K562 (cell line): ENCODE measurements at regions not wholly inside any gene's neighbourhood (a gene's known extent, or its start where the extent isn't known, plus 50 kb on each side); places are given as distances from the start of the nearest gene placed in this dataset.

Experiments
- ATAC-seq: fragments of 200-7000 bp; cut with Tn5 transposase; 3 replicates; pipeline ENCODE4 v1.9.1; 2020; ENCODE audit warnings: moderate library complexity
- BruUV-seq: library from RNA; stranded (reverse); fragments of 400-500 nt; replicated peaks from 2 replicates; lab custom pipeline; 2021; lab: Mats Ljungman, UMichigan
- CTCF ChIA-PET: fragments of 300-600 bp; formaldehyde crosslinking; extraction: SDS; loops from one replicate; lab custom pipeline; 2021; ENCODE audit warnings: low intra/inter-chr PET ratio; lab: Yijun Ruan, JAX
- POLR2A ChIA-PET: fragments of 300-600, 350-650 bp; sonication (Branson Sonifier 250); formaldehyde crosslinking; extraction: SDS; loops from one replicate; lab custom pipeline; 2021; ENCODE audit warnings: antibody characterized with exemption, inconsistent platforms; lab: Yijun Ruan, JAX
- DNase-seq, 4 experiments: peaks; one replicate each; pipeline versions ENCODE4 v3.0.0 to v3.0.0-alpha.2; 2011 to 2018; ENCODE audit warnings: low spot score in 3 of 4, mixed read lengths in 3 of 4; ENCODE audit errors: extremely low read depth in 1 of 4
- FAIRE-seq: peaks from 2 replicates; lab custom pipeline; 2011; peaks lifted over from hg19 to GRCh38; lab: Jason Lieb, UNC
- H2AFZ ChIP-seq: 2 replicates; pipeline ENCODE4 v1.6.0; 2011; ENCODE audit warnings: low read depth, low read length, control low read depth, inconsistent platforms
- H3K27ac ChIP-seq: fragments of 200-600 bp; 3 replicates; pipeline ENCODE4 v1.8.0; 2011; ENCODE audit warnings: low read depth, mild to moderate bottlenecking, control low read depth, inconsistent platforms, low read length, moderate library complexity, mixed read lengths; ENCODE audit errors: extremely low read depth
- H3K27me3 ChIP-seq, 2 experiments: fragments of 300-600 bp in 1 of 2; 2 replicates in 1 of 2; 3 replicates in 1 of 2; pipeline versions ENCODE4 v1.6.0 to v1.8.0; 2011; ENCODE audit warnings: inconsistent platforms in 2 of 2, low read length in 2 of 2, mild to moderate bottlenecking in 1 of 2, mixed read lengths in 1 of 2, moderate library complexity in 1 of 2; ENCODE audit not compliant: control insufficient read depth in 2 of 2, insufficient read depth in 2 of 2
- H3K36me3 ChIP-seq: fragments of 300-600 bp; 3 replicates; pipeline ENCODE4 v1.8.0; 2011; ENCODE audit warnings: mild to moderate bottlenecking, low read length, inconsistent platforms; ENCODE audit not compliant: control insufficient read depth, insufficient read depth
- H3K4me1 ChIP-seq, 2 experiments: fragments of 200-600 bp in 1 of 2; replicated peaks in 1 of 2; 2 replicates in 1 of 2; 3 replicates in 1 of 2; pipeline versions ENCODE4 v1.5.1 to v1.8.0; 2011; ENCODE audit warnings: inconsistent platforms in 2 of 2, low read length in 2 of 2, mild to moderate bottlenecking in 1 of 2, mixed read lengths in 1 of 2, moderate library complexity in 1 of 2; ENCODE audit not compliant: control insufficient read depth in 2 of 2, insufficient read depth in 2 of 2
- H3K4me2 ChIP-seq: 2 replicates; pipeline ENCODE4 v1.6.1; 2011; ENCODE audit warnings: low read length, control low read depth, inconsistent platforms, mixed read lengths; ENCODE audit not compliant: insufficient read depth
- H3K4me3 ChIP-seq: fragments of 200-600 bp; sonication (generic), shearing (Covaris generic); 2 replicates; pipeline ENCODE4 v1.5.1; 2016; ENCODE audit warnings: control low read depth, inconsistent platforms
- H3K79me2 ChIP-seq: fragments of 200-600 bp; 3 replicates; pipeline ENCODE4 v1.8.0; 2011; ENCODE audit warnings: low read length, inconsistent platforms; ENCODE audit not compliant: control insufficient read depth, insufficient read depth
- H3K9ac ChIP-seq, 2 experiments: 2 replicates each; pipeline versions ENCODE4 v1.6.0 to v1.6.1; 2011; ENCODE audit warnings: low read depth in 2 of 2, low read length in 2 of 2, control low read depth in 1 of 2, inconsistent platforms in 1 of 2, mild to moderate bottlenecking in 1 of 2, mixed read lengths in 1 of 2; ENCODE audit not compliant: insufficient read depth in 1 of 2
- H3K9me1 ChIP-seq: one replicate; pipeline ENCODE4 v1.6.0; 2011; ENCODE audit warnings: inconsistent platforms, mild to moderate bottlenecking, low read length, moderate library complexity; ENCODE audit not compliant: control insufficient read depth, insufficient read depth
- H3K9me3 ChIP-seq: replicated peaks from 2 replicates; pipeline ENCODE4 v1.5.1; 2011; ENCODE audit warnings: low read depth, low read length, inconsistent platforms; ENCODE audit not compliant: control insufficient read depth, insufficient read depth
- H4K20me1 ChIP-seq: replicated peaks from 2 replicates; pipeline ENCODE4 v1.6.1; 2011; ENCODE audit warnings: low read length, inconsistent platforms, mixed read lengths; ENCODE audit not compliant: control insufficient read depth, insufficient read depth
- CBX5 ChIP-seq: IDR thresholded peaks from 2 replicates; pipeline ENCODE4 v1.6.1; 2014; ENCODE audit warnings: low read depth, borderline replicate concordance
- DACH1 ChIP-seq: fragments of 450-650 bp; IDR thresholded peaks from 2 replicates; pipeline ENCODE4 v1.6.1; 2018; ENCODE audit not compliant: partially characterized antibody
- E2F4 ChIP-seq: sonication (generic); formaldehyde crosslinking; IDR thresholded peaks from 2 replicates; pipeline ENCODE4 v1.8.0; 2022; ENCODE audit warnings: mild to moderate bottlenecking, low read depth, missing genetic modification reagents
- FOXA3 ChIP-seq, 2 experiments: fragments of 450-650 bp in 1 of 2; sonication (generic) in 1 of 2; formaldehyde crosslinking; IDR thresholded peaks in 1 of 2; conservative IDR thresholded peaks in 1 of 2; 2 replicates each; pipeline versions ENCODE4 v1.4.0 to v1.8.0; 2020 to 2022; ENCODE audit warnings: mild to moderate bottlenecking in 2 of 2, missing genetic modification reagents in 1 of 2
- HIVEP1 ChIP-seq: fragments of 250-450 bp; sonication (Bioruptor Pico); IDR thresholded peaks from 2 replicates; pipeline ENCODE4 v1.4.0; 2020; ENCODE audit warnings: mild to moderate bottlenecking
- POLR2B ChIP-seq: fragments of 450-650 bp; IDR thresholded peaks from 2 replicates; pipeline ENCODE4 v1.6.1; 2018; ENCODE audit warnings: low read depth; ENCODE audit not compliant: partially characterized antibody
- RBM34 ChIP-seq: fragments of 200-400 bp; formaldehyde crosslinking; IDR thresholded peaks from 2 replicates; pipeline ENCODE4 v1.6.1; 2018; ENCODE audit warnings: low read length, borderline replicate concordance; ENCODE audit not compliant: insufficient read depth
- SAFB ChIP-seq: fragments of 200-400 bp; formaldehyde crosslinking; IDR thresholded peaks from 2 replicates; pipeline ENCODE4 v1.6.1; 2017; ENCODE audit warnings: low read depth, low read length, borderline replicate concordance
- SETDB1 ChIP-seq: IDR thresholded peaks from one replicate; pipeline ENCODE4 v1.6.1; 2012; ENCODE audit warnings: low read length, control low read depth, inconsistent platforms
- SREBF2 ChIP-seq: sonication (generic); formaldehyde crosslinking; IDR thresholded peaks from 2 replicates; pipeline ENCODE4 v1.4.0; 2020; ENCODE audit warnings: mild to moderate bottlenecking, missing genetic modification reagents
- TEAD4 ChIP-seq, 2 experiments: sonication (generic) in 1 of 2; formaldehyde crosslinking in 1 of 2; IDR thresholded peaks; 2 replicates each; pipeline versions ENCODE4 v1.6.1 to v1.8.0; 2012 to 2022; ENCODE audit warnings: borderline replicate concordance in 1 of 2, inconsistent platforms in 1 of 2, low read length in 1 of 2, mild to moderate bottlenecking in 1 of 2, missing genetic modification reagents in 1 of 2
- USF2 ChIP-seq: sonication (generic); formaldehyde crosslinking; IDR thresholded peaks from 2 replicates; pipeline ENCODE4 v1.5.0; 2020; ENCODE audit warnings: missing genetic modification reagents
- ZNF232 ChIP-seq: sonication (generic); formaldehyde crosslinking; IDR thresholded peaks from 2 replicates; pipeline ENCODE4 v1.8.0; 2022; ENCODE audit warnings: mild to moderate bottlenecking, missing genetic modification reagents
- ZNF311 ChIP-seq: fragments of 250-450 bp; sonication (Bioruptor Pico); IDR thresholded peaks from 2 replicates; pipeline ENCODE4 v1.4.0; 2020; ENCODE audit warnings: mild to moderate bottlenecking, moderate library complexity
- WGBS: fragments of 100-300 bp; shearing (Covaris generic); methylation state at CpG from one replicate; pipeline ENCODE4 v1.1.6; 2016; ENCODE audit warnings: low coverage, mixed read lengths; ENCODE audit not compliant: insufficient coverage; ENCODE audit errors: missing lambda C conversion rate; 5-methylcytosine and 5-hydroxymethylcytosine counted together
- in situ Hi-C: fragments of 300-500 bp; cut with MboI; formaldehyde crosslinking; loops from 4 replicates; pipeline ENCODE4 v1.15.0; 2018; ENCODE audit warnings: inconsistent platforms, mixed read lengths
- intact Hi-C: fragments of 100-400 bp; cut with micrococcal nuclease; formaldehyde crosslinking; loops from 2 replicates; pipeline ENCODE4 v1.14.2; 2022

GRCh38 chr6:93575495-93576267 lies 156.3 kb upstream of the EPHA7 start:
- no peaks in the 10 kb centered on the region for H4K20me1 ChIP-seq
- no peaks in the 10 kb centered on the region for H3K9me3 ChIP-seq
- H3K4me2 ChIP-seq: no peak overlapping the region
- TF ChIP-seq POLR2B (no peak), ZNF311 (CRISPR knock-in tag) (no peak), ZNF232 (CRISPR knock-in tag) (no peak)
- DNase-seq (no peak), FAIRE-seq (no peak), ATAC-seq (no peak)
- 0% methylated on average over 3 of the region's 3 CpGs for WGBS
- ChIA-PET POLR2A (no interaction called here), CTCF (no interaction called here)
- in situ Hi-C loops (no loop called here), intact Hi-C loops (no loop called here)
- H3K4me1 ChIP-seq: no peaks in the 10 kb centered on the region
- no peak overlapping the region for H3K9ac ChIP-seq
- H3K36me3 ChIP-seq: no peaks in the 10 kb centered on the region
- no peaks in the 10 kb centered on the region for H3K27me3 ChIP-seq
- H3K4me3 ChIP-seq: no peak overlapping the region
- BruUV-seq: no TSS peak
- H3K27ac ChIP-seq: no peak overlapping the region
- no peaks in the 10 kb centered on the region for H3K9me1 ChIP-seq
- H3K79me2 ChIP-seq: no peaks in the 10 kb centered on the region
- H2AFZ ChIP-seq: no peak overlapping the region

- H4K20me1 ChIP-seq: no peaks in the 10 kb centered on the region
- no peaks in the 10 kb centered on the region for H3K36me3 ChIP-seq
- no peaks in the 10 kb centered on the region for H3K9me1 ChIP-seq
- H3K27ac ChIP-seq: no peak overlapping the region
- no peak overlapping the region for H3K9ac ChIP-seq
- no peaks in the 10 kb centered on the region for H3K4me1 ChIP-seq
- ChIA-PET POLR2A (no interaction called here), CTCF (no interaction called here)
- intact Hi-C loops: no loop called here
- no peaks in the 10 kb centered on the region for H3K79me2 ChIP-seq
- in situ Hi-C loops: no loop called here
- no TSS peak for BruUV-seq
- no peak overlapping the region for H2AFZ ChIP-seq
- H3K9me3 ChIP-seq: no peaks in the 10 kb centered on the region
- DNase-seq: no peak
- no peak overlapping the region for H3K4me3 ChIP-seq
- no peak for FAIRE-seq
- 0% methylated on average over 2 of the region's 2 CpGs for WGBS
- H3K4me2 ChIP-seq: no peak overlapping the region
- no peak for ATAC-seq
- H3K27me3 ChIP-seq: no peaks in the 10 kb centered on the region
- no peak for TF ChIP-seq TEAD4 (IDR thresholded peaks at IDR 0.05; ENCODE audit: low read length)
- no peak for TF ChIP-seq TEAD4 (CRISPR knock-in tag; IDR thresholded peaks at IDR 0.05; ENCODE audit: borderline replicate concordance)
- no peak for TF ChIP-seq RBM34
- TF ChIP-seq SREBF2 (CRISPR knock-in tag): no peak
- no peak for TF ChIP-seq SETDB1
- no peak for TF ChIP-seq FOXA3 (CRISPR knock-in tag; conservative IDR thresholded peaks at IDR 0.05 in 1 of 2, IDR thresholded peaks at IDR 0.05 in 1 of 2)
- TF ChIP-seq DACH1: no peak
- TF ChIP-seq SAFB: no peak
- TF ChIP-seq USF2 (CRISPR knock-in tag): no peak
- no peak for TF ChIP-seq E2F4
- TF ChIP-seq HIVEP1 (CRISPR knock-in tag): no peak
- no peak for TF ChIP-seq CBX5
These were observed 154.9 kb upstream of the EPHA7 start for GRCh38 chr6:93574299-93574698.
